NCI-H2029 (cell line): ENCODE measurements at regions not wholly inside any gene's neighbourhood (a gene's known extent, or its start where the extent isn't known, plus 50 kb on each side); places are given as distances from the start of the nearest gene placed in this dataset.
"Not testable (repeated sequence)": the region's sequence is repeated elsewhere in the genome, so short reads cannot be mapped to it uniquely, and the experiment has no call there.

Experiments used
- DNase-seq: peaks from one replicate; lab custom pipeline; 2025; lab: John Stamatoyannopoulos, UW

- DNase-seq, result no peak
These were observed 348.3 kb upstream of the SFSWAP start for GRCh38 chr12:131362291-131363211.

- no peak for DNase-seq
These were observed 347.5 kb upstream of the SFSWAP start for GRCh38 chr12:131363393-131363792.

GRCh38 chr12:131363841-131364495, 346.9 kb upstream of the SFSWAP start:
- no peak for DNase-seq

GRCh38 chr12:131364903-131365820, 345.7 kb upstream of the SFSWAP start:
- no peak for DNase-seq

- no peak for DNase-seq
These were observed 345.0 kb upstream of the SFSWAP start for GRCh38 chr12:131365821-131366260.

GRCh38 chr12:131366261-131366871, 344.5 kb upstream of the SFSWAP start:
- no peak for DNase-seq

- DNase-seq, result not testable (repeated sequence)
These were observed 343.6 kb upstream of the SFSWAP start for GRCh38 chr12:131367067-131367982.

- no peak for DNase-seq
These were observed 342.8 kb upstream of the SFSWAP start for GRCh38 chr12:131367983-131368667.

- DNase-seq, result no peak
These were observed 342.2 kb upstream of the SFSWAP start for GRCh38 chr12:131368668-131369071.

- DNase-seq, result no peak
These were observed 341.6 kb upstream of the SFSWAP start for GRCh38 chr12:131369094-131369845.

- DNase-seq, result no peak
These were observed 340.6 kb upstream of the SFSWAP start for GRCh38 chr12:131370321-131370720.

- no peak for DNase-seq
These were observed 340.0 kb upstream of the SFSWAP start for GRCh38 chr12:131370791-131371347.

- DNase-seq, result no peak
These were observed 339.3 kb upstream of the SFSWAP start for GRCh38 chr12:131371401-131372170.

- no peak for DNase-seq
These were observed 338.8 kb upstream of the SFSWAP start for GRCh38 chr12:131372171-131372475.

GRCh38 chr12:131372706-131373195, 338.1 kb upstream of the SFSWAP start:
- DNase-seq, result no peak

- DNase-seq, result no peak
These were observed 335.5 kb upstream of the SFSWAP start for GRCh38 chr12:131375261-131375971.

GRCh38 chr12:131375972-131376345, 334.9 kb upstream of the SFSWAP start:
- DNase-seq, result no peak
